NCI-H1436 treated with DMSO at 0.1 percent for 48 hours (cell line): ENCODE measurements at regions not wholly inside any gene's neighbourhood (a gene's known extent, or its start where the extent isn't known, plus 50 kb on each side); places are given as distances from the start of the nearest gene placed in this dataset.

Source experiments
- DNase-seq: peaks from one replicate; lab custom pipeline; 2025; lab: John Stamatoyannopoulos, UW

GRCh38 chr7:1378610-1379601 is 80.4 kb downstream of the MICALL2 start:
- no peak for DNase-seq

GRCh38 chr7:1380231-1380815 is 78.9 kb downstream of the MICALL2 start:
- no peak for DNase-seq

GRCh38 chr7:1380821-1381580 is 78.3 kb downstream of the MICALL2 start:
- DNase-seq, result no peak

- no peak for DNase-seq
These were observed 76.5 kb downstream of the MICALL2 start for GRCh38 chr7:1382553-1383397.

- no peak for DNase-seq
These were observed 75.7 kb downstream of the MICALL2 start for GRCh38 chr7:1383398-1384112.

GRCh38 chr7:1384113-1384415 is 75.2 kb downstream of the MICALL2 start:
- DNase-seq, result no peak
